ENCODE measurements at regions not wholly inside any gene's neighbourhood (a gene's known extent, or its start where the extent isn't known, plus 50 kb on each side); places are given as distances from the start of the nearest gene placed in this dataset.

- TF ChIP-seq GATA3 (IDR thresholded peaks at IDR 0.05; ENCODE audit: low read depth, low read length) (no peak), GATA2 (IDR thresholded peaks at IDR 0.05; ENCODE audit: low read depth, low read length) (no peak)
Observed at GRCh38 chr15:93202405-93202804, 113.4 kb upstream of the RGMA start.

All from SH-SY5Y (cell line).